ENCODE measurements at regions not wholly inside any gene's neighbourhood (a gene's known extent, or its start where the extent isn't known, plus 50 kb on each side); places are given as distances from the start of the nearest gene placed in this dataset.

GRCh38 chr3:194949592-194949991 lies 263.9 kb downstream of the FAM43A start:
- TF ChIP-seq SIN3A (IDR thresholded peaks at IDR 0.05; ENCODE audit: borderline replicate concordance, insufficient read depth, low read length), result no peak
- no peak for TF ChIP-seq TAF1 (IDR thresholded peaks at IDR 0.05; ENCODE audit: borderline replicate concordance, insufficient read depth, low read length)
- no peak for TF ChIP-seq POLR2AphosphoS5 (IDR thresholded peaks at IDR 0.05; ENCODE audit: low read depth, low read length)
- TF ChIP-seq, protein P1, sequence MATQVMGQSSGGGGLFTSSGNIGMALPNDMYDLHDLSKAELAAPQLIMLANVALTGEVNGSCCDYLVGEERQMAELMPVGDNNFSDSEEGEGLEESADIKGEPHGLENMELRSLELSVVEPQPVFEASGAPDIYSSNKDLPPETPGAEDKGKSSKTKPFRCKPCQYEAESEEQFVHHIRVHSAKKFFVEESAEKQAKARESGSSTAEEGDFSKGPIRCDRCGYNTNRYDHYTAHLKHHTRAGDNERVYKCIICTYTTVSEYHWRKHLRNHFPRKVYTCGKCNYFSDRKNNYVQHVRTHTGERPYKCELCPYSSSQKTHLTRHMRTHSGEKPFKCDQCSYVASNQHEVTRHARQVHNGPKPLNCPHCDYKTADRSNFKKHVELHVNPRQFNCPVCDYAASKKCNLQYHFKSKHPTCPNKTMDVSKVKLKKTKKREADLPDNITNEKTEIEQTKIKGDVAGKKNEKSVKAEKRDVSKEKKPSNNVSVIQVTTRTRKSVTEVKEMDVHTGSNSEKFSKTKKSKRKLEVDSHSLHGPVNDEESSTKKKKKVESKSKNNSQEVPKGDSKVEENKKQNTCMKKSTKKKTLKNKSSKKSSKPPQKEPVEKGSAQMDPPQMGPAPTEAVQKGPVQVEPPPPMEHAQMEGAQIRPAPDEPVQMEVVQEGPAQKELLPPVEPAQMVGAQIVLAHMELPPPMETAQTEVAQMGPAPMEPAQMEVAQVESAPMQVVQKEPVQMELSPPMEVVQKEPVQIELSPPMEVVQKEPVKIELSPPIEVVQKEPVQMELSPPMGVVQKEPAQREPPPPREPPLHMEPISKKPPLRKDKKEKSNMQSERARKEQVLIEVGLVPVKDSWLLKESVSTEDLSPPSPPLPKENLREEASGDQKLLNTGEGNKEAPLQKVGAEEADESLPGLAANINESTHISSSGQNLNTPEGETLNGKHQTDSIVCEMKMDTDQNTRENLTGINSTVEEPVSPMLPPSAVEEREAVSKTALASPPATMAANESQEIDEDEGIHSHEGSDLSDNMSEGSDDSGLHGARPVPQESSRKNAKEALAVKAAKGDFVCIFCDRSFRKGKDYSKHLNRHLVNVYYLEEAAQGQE (IDR thresholded peaks at IDR 0.05; ENCODE audit: insufficient read depth in 1 of 2, low read depth in 2 of 2, low read length in 2 of 2), result no peak

- TF ChIP-seq POLR2AphosphoS5 (IDR thresholded peaks at IDR 0.05; ENCODE audit: low read depth, low read length) (no peak), SIN3A (IDR thresholded peaks at IDR 0.05; ENCODE audit: borderline replicate concordance, insufficient read depth, low read length) (no peak), FOXP2 (optimal IDR thresholded peaks at IDR 0.05; ENCODE audit: borderline replicate concordance, extremely low read depth, extremely low read length, insufficient read depth) (no peak)
- TF ChIP-seq, protein P1 (IDR thresholded peaks at IDR 0.05; ENCODE audit: insufficient read depth in 1 of 2, low read depth in 2 of 2, low read length in 2 of 2), result no peak
These were observed 265.4 kb downstream of the FAM43A start for GRCh38 chr3:194950906-194951628.

- TF ChIP-seq FOXP2 (optimal IDR thresholded peaks at IDR 0.05; ENCODE audit: borderline replicate concordance, extremely low read depth, extremely low read length, insufficient read depth) (no peak), POLR2AphosphoS5 (IDR thresholded peaks at IDR 0.05; ENCODE audit: low read depth, low read length) (no peak), SIN3A (IDR thresholded peaks at IDR 0.05; ENCODE audit: borderline replicate concordance, insufficient read depth, low read length) (no peak), TAF1 (IDR thresholded peaks at IDR 0.05; ENCODE audit: borderline replicate concordance, insufficient read depth, low read length) (no peak)
- TF ChIP-seq, protein P1 (IDR thresholded peaks at IDR 0.05; ENCODE audit: insufficient read depth in 1 of 2, low read depth in 2 of 2, low read length in 2 of 2), result no peak
These were observed 266.4 kb downstream of the FAM43A start for GRCh38 chr3:194951931-194952582.

DNA sequence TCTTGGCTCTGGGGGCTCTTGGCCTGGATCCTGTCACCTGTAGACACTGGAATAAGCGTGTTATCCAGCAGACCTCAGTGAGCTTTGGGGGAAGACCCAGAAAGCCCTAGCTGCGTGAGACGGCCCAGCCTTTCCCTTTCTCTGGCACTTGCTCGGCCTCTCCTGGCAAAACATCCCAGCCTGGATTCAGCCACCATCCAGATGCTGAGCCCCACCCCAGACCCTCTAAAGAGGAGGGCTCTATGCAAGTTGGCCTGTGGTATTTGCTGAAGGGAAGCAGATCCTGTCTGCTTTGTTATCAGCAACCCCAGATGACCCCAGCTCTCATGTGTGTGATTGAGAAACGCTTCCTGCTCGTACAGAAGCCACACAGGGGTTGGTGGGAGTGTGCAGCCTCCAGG lies 267.2 kb downstream of the FAM43A start:
- TF ChIP-seq POLR2AphosphoS5 (IDR thresholded peaks at IDR 0.05; ENCODE audit: low read depth, low read length) (no peak), FOXP2 (optimal IDR thresholded peaks at IDR 0.05; ENCODE audit: borderline replicate concordance, extremely low read depth, extremely low read length, insufficient read depth) (no peak), SIN3A (IDR thresholded peaks at IDR 0.05; ENCODE audit: borderline replicate concordance, insufficient read depth, low read length) (no peak), TAF1 (IDR thresholded peaks at IDR 0.05; ENCODE audit: borderline replicate concordance, insufficient read depth, low read length) (no peak)
- TF ChIP-seq, protein P1 (IDR thresholded peaks at IDR 0.05; ENCODE audit: insufficient read depth in 1 of 2, low read depth in 2 of 2, low read length in 2 of 2), result no peak

Data from PFSK-1 (cell line).